Renal cortical epithelial cell (primary cell): ENCODE measurements at regions not wholly inside any gene's neighbourhood (a gene's known extent, or its start where the extent isn't known, plus 50 kb on each side); places are given as distances from the start of the nearest gene placed in this dataset.

Source experiments
- DNase-seq: peaks from one replicate; pipeline ENCODE4 v3.0.0-alpha.2; 2011; ENCODE audit warnings: low read depth

- no peak for DNase-seq
Measured at GRCh38 chr7:41047211-41047610, 655.7 kb downstream of the INHBA start.

DNA sequence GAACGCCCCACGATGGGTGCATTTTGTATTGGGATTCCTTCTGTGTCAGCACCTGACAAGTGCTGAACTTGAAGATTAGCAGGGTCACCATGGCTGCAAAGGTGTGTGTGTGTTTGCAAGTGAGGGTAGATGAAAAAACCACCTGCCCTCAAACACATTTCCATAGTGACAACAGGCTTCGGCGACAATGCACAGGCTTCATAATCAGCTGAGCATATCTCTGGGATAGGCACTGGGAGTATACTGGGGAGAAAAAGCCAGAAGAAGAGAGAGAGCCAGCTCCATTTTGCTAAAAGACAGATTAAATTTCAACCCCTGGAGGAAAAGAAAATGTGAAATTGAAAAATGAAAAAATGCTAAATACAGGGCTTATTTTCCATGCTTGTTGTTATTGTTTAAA lies 656.1 kb downstream of the INHBA start:
- DNase-seq = no peak

DNA sequence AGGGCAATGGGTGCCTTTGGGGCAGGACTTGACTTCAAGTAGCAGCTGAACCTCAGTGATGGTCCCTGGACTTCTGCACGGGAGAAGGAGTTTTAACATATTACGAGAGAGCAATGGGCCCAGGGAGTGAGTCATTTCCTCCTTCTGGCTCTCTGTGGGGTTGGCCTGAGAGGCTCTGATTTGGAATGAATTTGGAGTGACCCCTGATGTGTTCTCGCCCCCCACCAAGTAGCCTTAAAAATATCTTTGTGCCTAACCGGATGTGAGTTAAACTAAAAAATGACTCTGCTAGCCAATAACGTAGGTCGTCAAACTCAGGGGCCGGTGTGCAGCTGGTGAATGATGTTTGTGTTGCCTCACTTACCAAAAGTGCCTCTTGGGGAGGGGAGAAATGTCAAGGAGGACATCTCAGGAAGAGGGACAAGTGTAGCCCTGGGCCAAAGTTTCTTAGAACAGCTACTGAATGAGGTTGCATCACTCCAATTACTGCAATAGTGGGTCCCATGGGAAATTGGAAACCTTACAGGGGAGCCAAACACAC lies 656.6 kb downstream of the INHBA start:
- DNase-seq = peak; percentile 51

DNA sequence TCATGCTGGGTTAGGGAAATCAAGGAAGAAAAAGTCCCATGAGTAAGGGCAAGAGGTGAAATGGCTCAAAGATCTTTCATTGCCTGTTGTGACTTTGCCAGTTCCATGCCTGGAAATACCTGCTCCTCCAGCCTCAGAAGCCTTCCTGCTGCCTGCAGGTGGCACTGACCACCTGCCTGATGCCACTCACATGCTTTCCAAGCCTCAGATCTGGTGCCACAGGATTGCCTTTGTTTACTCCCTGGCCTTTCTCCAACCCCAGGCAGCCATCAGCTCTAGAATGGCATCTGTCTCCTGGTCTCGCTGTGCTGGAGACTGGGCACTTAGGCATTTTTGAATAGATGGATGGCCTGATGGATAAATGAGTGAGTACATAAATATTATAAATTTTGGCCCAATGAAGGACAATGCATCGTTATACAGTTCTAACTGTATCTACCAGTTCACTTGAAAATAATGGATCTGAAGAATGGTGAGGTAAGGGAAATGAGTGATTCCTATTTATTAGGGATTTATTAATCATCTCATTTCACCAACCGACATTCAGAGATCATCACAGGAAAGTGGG lies 657.2 kb downstream of the INHBA start:
- peak; percentile 55 for DNase-seq

DNA sequence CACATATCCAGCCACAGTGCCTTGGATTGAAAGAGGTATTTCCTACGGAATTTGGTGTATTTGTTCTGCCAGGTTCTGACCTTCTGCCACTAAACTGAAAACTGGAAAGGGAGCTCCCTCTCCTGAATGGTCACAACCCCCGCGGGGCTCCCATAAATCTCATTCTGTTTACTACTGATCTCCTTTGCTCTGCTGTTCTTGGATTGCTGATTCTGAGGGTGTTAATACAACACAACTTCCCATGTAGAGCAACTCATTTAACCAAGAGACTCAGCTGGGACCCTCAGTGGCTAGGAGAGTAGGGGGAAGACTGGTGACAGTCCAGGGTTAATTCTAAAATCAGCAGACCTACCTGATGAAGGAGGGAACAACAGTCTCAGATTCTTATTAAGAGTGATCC lies 662.9 kb downstream of the INHBA start:
- no peak for DNase-seq

GRCh38 chr7:41039386-41039953 lies 663.4 kb downstream of the INHBA start:
- peak; percentile 22 for DNase-seq

- no peak for DNase-seq
Measured at GRCh38 chr7:41038211-41038610, 664.7 kb downstream of the INHBA start.

GRCh38 chr7:41037691-41038090 lies 665.2 kb downstream of the INHBA start:
- no peak for DNase-seq

DNA sequence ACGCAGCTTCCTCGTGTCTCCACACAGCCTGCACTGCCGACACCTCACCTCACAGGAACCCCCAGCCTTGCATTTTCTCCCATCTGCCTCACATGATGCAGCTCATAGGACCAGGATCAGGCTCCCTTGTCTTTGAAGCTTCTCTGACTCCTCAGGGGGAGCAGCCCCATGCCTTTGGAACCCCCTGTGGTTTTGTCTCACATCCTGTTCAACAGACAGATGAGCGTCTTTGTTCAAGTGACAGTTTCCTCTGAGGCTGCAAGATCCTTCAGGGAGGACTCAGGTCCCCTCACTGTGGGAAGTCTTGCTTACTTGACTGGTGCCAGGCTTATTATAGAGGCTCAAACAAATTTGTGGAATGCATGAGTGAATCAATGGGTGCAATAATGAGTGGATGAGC lies 667.1 kb downstream of the INHBA start:
- no peak for DNase-seq

- DNase-seq = peak; percentile 68
Measured at GRCh38 chr7:41033500-41033899, 669.4 kb downstream of the INHBA start.

GRCh38 chr7:41030673-41031072 lies 672.2 kb downstream of the INHBA start:
- DNase-seq = no peak

DNA sequence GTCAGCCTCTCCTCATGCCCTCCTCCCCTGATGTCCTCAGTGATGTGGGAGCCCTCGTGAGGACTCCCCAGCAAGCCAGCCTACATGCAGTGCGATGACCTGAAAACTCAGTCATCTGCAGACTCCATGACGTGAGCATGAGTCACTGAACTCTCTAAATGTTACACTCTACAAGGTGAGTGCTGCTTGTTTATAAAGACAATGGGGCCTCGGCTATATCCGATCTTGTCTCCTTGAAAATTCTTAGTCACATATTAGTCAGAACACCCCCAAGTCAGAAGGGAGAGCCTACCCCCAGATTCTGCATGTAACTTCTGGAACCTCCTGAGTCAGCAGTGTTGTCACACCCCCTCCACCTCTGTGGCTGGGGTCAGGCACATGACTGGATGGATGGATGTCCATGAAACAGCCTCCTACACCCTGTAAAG lies 673.8 kb downstream of the INHBA start:
- peak; percentile 100 for DNase-seq

DNA sequence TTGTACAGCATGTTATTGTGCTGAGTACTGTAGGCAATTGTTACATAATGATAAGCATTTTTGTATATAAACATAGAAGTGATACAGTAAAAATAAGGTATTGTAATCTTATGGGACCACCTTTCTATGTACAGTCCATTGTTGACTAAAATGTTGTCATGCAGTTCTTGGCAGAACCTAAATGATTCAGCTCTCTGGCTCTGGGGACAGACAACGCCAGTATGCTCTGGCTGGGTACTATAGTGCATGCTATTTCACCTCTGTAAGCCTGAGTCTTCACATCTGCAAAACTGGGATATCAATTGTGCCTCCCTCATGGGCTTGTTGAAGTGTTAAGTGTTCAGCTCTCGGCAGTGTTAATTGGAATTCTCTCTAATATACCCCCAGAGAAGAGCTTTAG lies 674.3 kb downstream of the INHBA start:
- DNase-seq = no peak

- DNase-seq = peak; percentile 99
Measured at GRCh38 chr7:41027428-41028115, 675.3 kb downstream of the INHBA start.

GRCh38 chr7:41024126-41024525 lies 678.8 kb downstream of the INHBA start:
- peak; percentile 68 for DNase-seq

- no peak for DNase-seq
Measured at GRCh38 chr7:41020056-41020455, 682.8 kb downstream of the INHBA start.

- no peak for DNase-seq
Measured at GRCh38 chr7:41013117-41013516, 689.8 kb downstream of the INHBA start.

DNA sequence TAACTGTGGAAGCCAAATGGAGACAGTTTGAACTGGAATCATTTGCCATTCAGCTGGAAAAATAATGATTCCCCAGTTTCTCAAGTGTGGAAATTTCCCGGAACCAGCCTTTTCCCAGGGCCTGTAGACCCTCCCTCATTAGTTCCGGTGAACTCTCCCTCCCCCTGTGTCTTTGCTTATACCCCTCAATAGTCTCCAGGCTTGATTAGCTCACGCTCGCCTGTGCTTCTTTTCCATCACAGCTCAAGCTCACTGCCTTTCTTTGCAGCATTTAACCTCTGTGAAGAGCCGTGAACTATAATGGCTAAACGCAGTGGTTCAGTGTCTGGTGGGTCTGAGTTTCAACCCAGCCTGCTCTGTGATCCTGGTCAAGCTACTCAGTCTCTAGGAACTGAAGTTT lies 690.8 kb downstream of the INHBA start:
- DNase-seq = no peak

GRCh38 chr7:41010967-41011366 lies 691.9 kb downstream of the INHBA start:
- no peak for DNase-seq

DNA sequence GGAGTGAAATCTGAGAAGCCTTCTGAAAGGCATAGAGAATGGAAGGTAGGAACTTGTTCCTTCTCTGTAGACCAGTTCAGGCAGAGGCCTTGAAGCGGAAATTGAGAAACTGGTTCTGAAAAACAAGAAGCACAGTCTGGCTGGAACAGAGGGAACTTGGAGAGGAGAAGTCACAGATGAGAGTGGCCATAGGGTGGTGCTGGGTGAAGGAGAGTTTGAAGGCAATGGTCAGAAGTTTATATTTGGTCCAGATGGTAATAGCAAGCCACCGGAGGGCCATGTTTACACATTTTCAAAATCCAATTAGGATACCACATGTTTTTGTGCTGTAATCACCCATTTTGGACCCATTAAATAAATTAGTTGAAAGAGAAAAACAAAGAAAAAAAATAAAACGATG lies 692.5 kb downstream of the INHBA start:
- DNase-seq = no peak

GRCh38 chr7:41007811-41008210 lies 695.1 kb downstream of the INHBA start:
- DNase-seq = no peak

DNA sequence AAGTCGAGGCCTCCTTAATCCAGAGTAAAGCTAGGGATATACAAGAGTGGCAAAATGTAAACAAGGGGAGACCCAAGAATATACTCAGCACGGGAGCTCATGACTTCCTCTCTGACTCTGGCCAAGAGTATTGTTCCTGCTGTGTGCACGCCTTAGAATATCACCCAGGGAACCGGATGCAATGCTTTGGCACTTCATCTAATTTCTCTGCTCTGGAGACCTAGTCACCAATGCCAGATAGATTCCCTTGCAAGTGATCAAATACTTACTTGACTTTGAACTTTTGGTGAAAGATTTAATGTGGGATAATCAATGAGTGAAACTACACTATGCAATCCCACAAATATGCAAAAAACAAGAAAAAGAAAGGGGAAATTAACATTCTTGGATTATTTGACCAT lies 695.5 kb downstream of the INHBA start:
- DNase-seq = no peak

- peak; percentile 77 for DNase-seq
Measured at GRCh38 chr7:41006306-41006995, 696.4 kb downstream of the INHBA start.
